HG02623 (cell line): ENCODE measurements at regions not wholly inside any gene's neighbourhood (a gene's known extent, or its start where the extent isn't known, plus 50 kb on each side); places are given as distances from the start of the nearest gene placed in this dataset.

Experiments used
- ATAC-seq: cut with Tn5 transposase; IDR thresholded peaks from one replicate; pipeline ENCODE4 v1.9.1; 2021; ENCODE audit warnings: moderate library complexity; ENCODE audit not compliant: unreplicated experiment

DNA sequence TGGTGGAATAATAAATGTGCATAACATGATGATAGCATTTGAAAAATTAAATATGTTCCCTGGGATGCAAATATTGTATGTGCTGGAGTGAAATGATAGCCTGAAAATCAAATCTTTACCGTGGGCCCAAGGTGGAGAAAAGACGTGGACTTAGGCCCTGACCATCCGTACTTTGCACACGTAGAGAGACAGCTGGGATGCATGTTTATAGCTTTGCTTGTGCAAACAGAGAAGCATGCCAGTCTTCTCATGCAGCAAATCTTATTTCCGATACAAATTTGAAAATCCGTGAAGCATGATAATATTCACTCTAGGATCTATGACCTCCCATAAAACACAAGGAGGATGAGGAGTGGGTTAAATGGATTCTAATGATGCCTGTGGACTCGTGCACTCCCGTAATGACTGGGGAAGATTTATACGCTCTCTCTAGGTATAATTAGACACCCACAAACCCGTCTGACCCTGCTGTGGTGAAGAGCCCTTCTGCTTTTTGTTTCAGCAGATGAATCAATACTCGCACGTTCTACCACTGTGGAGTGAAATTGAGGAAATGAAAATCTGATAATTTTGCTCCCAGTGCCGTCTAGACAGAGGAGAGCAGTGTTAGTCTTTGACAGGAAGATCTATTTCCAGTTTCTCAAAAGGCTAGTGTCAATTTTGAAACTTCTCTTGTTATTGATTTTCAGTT is 810.3 kb upstream of the SALL3 start:
- ATAC-seq: no peak

DNA sequence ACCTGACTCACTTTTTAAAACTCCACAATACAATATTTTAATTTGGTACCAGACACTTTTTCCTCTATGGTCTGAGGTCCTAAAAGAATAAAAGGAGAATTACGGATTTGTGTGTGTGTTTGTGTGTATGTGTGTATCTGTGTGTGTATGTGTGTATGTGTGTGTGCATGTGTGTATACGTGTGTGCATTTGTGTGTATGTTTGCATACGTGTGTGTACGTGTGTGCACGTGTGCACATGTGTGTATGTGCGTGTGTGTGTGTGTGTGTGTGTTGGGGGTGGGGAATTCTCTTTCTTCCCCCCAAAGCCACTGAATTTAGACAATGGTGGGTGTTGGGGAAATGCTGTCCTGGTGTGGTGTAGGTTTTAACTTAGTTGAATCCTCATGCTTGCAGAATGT is 807.7 kb upstream of the SALL3 start:
- ATAC-seq: no peak

DNA sequence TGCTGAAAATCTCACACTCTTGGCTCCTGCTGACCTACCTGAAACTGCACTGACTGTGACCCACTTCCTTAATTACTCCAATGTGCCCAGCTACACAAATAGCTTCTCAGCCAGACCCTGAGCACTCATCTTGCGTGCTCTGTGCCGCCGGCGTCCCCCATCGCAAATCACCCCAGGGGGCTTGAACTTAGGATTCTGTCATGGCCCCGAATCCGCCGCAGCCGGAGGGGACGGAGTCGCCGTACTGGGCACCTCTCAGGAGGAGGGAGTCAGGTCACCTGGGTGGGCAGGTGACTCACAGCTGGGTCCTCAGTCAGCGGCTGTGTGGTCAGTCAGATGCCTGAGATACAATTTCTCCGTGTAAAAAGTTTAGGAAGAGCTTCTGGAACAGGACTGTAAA is 804.9 kb upstream of the SALL3 start:
- no peak for ATAC-seq

DNA sequence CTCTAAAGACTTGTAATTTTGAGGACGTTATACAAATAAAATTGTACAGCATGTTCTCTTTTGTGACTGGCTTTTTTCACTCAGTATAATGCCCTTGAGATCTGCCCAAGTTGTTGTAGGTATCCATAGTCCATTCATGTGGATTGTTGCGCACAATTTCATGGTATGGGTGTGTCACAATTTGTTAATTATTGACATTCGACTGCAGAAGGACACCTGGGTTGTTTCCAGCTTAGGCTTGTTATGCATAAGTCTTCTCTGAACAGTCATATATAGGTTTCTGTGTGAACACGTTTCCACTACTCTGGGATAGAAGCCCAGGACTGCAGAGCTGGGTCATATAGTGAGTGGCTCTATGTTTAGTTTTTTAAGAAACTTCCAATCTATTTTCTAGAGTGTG is 800.8 kb upstream of the SALL3 start:
- ATAC-seq: no peak

DNA sequence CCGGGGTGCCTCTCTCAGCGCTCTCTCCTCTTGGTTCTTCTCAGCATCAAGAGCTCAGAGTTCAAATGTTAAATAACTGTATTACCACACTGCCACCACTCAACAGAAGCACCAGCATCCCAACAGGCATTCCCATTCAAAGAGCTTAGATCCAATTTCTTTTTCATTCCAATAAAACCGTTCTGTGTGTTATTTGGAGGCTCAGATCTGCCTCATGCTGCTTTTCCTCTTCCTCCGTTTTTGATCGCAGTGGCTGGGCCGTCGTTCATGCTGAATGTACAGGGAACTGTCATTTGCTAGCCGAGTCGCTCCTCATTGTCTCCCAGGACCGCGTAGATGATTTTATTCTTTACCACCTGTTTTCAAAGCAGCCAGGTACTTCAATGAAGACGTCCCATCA is 798.9 kb upstream of the SALL3 start:
- ATAC-seq: no peak

DNA sequence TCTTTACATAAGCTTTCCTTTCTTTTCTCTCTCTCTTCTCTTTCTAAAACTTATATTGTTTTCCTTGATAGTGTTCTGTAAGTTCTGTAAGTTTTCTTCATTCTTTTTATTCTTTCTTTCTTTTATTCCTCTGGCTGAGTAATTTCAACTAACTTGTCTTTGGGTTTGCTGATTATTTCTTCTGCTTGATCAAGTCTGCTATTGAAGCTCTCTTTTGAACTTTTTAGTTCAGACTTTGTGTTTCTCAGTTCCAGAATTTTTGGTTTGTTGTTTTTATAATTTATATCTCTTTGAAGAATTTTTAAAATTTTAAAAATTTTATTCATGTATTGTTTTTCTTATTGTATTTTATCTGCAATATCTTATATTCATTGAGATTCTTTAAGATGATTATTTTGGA is 795.8 kb upstream of the SALL3 start:
- no peak for ATAC-seq

DNA sequence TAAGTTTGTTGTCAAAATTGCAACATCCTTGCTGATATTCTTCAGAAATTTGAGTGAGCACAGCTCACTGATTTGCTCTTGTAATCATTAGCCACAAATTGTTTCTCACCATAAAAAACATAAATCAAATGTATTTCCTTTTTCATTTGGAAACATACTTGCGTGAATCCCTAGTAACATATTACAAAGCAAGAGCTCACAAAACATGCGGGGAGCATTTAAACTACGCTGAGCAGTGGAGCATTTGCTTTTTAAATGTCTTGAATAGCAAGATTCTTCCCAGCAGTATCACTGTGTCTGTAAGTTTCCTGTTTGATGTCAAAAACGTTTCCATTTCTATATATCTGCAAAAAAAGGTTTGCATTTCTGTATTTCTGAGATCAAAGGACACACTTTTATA is 788.3 kb upstream of the SALL3 start:
- no peak for ATAC-seq

DNA sequence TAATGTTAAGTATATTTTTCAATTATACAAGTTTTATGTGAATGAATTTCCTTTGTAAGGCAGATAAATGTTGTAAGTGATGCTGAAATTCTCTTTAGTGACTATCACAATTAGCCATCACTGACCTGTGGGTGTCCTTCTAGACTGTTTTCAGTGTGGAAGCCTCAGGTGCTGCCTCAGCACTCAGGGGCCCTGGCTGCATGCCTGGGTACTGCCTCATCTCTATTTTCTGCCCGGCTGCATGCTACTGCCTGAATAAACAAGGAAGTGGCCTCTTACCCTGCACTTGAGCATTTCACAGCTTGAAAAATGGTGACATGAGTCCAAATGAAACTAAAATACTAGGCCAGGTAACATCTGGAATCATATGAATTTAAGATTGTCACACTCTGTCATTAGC is 787.6 kb upstream of the SALL3 start:
- ATAC-seq: no peak

DNA sequence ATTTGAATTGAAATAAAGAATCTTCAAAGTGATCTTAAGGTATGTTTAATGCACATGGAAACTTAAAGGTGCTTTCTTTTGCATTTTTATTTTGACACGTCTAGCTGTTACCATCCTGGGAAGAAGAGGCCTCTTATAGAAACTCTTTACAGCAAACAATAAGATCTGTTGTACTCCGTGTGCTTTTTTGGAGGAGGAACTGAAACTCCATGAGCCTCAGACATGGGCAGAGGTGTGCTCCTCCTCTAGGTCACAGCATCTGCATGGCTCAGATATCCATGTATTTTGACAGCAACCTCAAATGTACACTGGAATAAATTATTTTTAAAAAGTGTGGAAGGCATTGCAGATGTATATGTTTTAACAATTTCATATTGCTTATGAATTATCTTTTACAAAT is 783.3 kb upstream of the SALL3 start:
- ATAC-seq: no peak

DNA sequence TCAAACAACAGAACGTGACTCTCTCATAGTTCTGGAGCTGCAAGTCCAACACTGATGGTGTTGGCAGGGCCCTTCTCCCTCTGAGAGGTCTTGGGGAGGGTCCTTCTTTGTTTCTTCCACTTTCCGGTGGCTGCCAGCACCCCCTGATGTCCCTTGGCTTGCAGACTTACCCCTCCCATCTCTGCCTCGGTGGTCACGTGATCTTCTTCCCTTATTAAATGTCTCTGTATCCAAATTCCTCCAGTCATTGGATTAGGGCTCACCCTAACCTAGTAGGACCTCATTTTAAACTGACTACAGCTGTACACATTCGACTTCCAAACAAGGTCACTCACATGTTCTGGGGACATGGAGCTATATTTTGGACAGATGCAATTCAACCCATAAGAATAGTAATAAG is 780.6 kb upstream of the SALL3 start:
- ATAC-seq: no peak

DNA sequence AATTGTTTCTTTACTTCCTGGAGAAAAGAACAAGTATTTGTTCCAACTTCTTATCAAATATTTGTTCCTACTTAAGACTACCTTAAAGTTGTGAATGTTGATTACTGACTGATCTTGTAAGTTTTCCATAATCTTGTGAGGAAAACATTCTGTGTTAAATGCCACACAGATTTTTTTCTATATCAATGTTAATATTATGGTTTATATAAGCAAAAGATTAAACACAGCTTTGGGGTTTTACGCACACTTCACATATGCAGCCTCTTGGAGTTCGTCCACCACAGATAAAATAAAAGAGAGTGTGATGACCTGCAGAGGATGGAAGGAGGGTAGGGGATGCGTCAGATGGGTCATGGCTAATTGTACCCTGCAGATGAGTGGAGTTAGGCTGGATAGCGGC is 780.0 kb upstream of the SALL3 start:
- ATAC-seq: no peak

DNA sequence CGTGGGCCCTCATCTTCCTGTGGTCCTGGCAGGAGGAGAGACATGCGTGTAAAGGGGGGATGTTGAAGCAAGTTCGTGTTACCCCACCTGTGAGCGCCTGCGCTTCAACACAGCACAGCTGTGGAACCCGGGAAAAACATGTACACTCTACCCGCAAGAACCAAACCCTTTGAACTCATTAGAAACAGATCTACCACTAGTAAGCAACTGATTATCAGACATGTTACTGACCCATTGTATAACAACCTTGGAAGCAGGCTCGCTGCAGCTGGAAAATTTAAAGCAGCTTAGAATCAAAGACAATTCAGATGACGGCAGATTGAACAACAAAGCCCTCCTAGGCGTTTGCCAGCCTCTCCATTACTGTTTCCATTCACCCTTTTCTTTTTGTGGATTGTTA is 771.7 kb upstream of the SALL3 start:
- ATAC-seq: no peak

DNA sequence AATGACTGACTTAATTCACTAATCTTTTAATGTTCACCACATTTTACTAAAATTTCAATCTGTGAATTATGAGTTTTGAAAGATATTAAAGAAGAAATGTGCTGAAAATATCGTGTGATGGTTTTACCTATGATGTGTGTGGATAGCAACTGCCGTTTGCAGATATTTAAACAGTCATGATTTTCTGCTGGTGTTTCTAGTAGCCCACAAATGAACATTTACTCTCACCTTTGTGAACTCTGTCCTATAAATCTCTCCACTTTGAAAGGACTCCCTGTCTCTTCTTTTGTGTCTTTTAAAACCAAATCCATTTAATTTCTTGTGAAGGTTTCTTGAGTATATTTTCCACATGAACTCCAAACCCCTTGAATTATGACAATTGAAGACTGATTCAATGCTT is 771.2 kb upstream of the SALL3 start:
- ATAC-seq: no peak

DNA sequence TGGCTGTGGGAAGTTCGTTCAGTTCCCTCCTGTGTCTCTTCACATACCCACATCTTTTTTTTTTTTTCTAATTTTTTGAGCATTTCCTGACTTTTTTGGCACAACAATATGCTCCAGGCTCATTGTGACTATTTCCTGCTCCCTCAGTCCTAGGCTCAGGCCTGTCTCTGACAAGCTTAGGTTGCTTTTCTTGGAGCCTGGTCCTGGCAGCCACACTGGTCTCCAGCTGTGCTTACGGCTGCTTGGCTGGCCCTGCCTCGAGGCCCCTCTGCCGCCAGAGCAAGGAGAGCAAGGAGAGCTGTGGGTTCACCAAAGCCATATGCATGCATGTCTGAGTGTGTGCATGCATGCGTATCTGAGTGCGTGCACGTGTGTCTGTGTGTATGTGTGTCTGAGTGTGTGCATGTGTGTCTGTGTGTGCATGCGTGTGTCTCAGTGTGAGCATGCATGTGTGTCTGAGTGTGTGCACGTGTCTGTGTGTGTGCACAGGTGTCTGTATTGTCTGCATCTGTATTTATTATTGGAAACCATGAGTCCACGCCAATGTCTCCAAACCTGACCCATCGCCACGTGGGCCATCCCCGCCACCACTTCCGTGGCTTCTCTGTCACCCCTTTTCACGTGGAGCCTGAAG is 766.1 kb upstream of the SALL3 start:
- ATAC-seq: no peak

DNA sequence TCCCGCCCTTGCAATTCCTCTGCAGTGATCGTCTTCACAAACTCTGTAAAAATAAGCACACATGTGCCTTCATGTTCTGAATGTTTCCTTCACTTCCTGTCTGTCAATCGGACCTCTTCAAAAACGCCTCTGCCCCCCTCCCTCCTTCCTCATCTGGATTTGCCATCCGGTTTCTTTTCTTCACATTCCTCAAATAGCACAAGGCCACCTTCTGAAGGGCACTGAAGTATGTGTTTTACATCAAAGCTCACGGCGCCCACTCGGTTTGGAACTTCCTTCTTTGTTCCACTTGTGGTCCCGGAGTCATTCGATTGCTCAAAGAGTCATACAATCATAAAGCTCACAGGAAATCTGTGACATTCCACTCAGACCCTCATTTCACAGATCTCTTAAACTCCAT is 758.1 kb upstream of the SALL3 start:
- ATAC-seq: no peak

DNA sequence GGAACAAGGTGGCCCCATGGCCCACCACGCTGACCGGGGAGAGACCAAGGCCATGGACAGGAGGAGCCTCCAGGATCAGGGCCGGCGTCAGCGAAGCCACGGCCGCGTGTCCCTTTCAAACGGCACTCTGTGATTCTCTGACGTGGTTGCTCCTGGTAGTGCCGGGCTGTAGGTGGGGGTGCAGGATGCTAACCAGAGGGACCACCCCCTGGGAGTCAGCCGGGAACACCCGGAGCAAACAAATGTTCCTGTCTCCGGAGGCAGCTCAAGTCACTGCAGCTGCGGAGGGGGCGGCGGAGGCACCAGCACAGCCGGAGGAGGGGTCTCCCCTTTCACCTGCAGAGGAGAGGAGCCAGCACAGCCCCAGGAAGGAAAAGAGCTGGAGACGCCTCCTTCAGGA is 750.6 kb upstream of the SALL3 start:
- no peak for ATAC-seq

DNA sequence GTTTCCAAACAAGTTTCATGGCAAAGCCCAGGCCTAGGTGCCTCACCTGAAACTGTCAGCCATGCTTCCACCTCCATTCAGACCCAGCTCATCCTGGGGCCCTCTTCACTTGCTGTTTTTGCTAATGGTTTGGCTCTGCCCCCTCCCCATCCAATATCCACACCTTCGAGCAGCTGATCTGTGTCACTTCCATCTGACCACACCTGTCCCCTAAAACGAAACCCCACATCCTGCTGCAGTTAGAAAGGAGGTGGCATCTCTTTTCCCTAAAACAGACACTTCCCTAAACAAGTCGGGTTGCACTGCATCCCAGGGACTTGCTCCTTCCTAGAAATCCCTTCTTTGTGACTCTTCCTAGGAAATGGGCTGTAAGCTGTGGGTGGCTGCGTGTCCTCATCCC is 748.7 kb upstream of the SALL3 start:
- ATAC-seq: no peak

DNA sequence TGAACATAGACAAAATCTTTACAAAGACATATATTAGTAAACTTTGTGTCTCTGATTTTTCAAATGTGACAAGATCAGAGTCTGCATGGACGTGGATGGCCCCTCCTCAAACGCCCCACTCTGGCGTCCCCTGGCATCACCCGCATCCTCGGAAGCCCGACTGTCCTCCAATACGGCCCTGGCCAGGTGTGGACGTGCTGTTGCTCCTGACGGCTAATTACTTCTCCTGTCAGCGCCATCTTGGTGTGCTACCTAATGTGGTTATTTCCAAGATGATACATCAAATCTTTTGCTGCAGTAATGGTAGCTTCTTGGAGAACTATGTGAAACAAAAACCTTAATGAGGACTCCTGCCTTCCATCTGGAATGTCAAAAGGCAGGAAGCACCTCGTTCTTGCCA is 747.4 kb upstream of the SALL3 start:
- no peak for ATAC-seq

DNA sequence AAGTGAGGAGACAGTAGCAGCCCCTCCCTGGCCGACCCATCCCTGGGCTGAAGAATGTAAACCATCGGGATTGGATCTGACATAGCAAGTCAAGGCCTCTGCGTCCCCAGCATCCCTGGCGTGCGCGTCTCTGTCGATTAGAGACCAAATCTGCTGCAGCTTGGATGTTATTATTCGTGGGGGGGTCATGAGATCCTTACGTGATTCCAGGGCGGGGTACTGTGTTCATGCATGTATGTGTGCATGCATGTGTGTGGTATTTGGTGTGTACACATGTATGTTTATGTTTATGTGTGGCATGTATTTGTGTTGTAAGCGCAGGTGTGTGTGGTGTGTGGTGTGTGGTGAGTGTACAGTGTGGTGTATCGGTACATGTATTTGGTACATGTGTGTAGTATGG is 741.8 kb upstream of the SALL3 start:
- no peak for ATAC-seq

DNA sequence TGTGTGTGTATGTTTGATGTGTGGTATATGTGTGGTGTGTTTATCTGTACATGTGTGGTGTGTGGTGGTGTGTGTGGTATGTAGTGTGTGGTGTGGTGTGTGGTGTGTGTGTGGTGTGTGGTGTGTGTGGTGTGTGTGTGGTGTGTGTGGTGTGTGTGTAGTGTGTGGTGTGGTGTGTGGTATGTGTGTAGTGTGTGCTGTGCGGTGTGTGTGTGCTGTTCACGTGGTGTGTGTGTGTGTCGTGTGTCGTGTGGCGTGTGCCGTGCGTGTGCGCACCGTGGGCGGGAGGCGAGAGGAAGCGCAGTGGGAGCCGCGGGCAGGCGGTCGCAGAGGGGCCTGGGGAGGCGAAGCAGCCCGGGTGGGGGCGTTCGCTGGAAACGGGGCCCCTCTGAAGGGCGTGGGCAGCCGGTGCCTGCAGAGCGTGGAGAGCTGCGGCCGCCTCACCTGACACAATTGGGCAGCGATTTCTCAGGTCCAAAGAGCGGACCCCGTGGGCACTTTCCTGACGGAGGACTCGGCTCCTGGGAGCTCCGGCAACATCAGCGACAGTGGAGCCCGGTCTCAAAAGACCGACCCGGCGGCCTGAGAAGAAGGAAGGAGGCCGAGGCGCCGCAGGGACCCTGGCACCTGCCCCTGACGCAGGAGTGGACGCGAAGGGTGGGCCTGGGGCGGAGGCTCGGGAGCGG is 741.1 kb upstream of the SALL3 start:
- no peak for ATAC-seq

DNA sequence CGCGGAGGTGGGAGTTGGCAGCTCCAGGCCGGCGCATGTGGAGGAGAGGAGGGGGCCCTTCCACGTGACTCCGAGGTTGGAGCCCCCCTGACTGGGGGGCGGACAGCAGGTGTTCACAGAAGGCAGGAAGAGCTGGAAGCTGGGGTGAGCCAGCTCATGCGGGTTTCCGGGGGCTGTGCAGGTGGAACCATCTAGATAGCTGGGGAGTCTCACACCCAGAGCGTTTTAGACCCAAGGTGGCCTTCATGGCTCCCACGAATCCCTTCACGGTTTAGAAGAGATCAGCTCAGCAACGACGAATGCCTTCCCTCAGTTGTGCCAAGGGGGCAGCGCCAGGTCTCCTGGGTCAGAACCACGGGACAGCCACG is 740.5 kb upstream of the SALL3 start:
- ATAC-seq: no peak

DNA sequence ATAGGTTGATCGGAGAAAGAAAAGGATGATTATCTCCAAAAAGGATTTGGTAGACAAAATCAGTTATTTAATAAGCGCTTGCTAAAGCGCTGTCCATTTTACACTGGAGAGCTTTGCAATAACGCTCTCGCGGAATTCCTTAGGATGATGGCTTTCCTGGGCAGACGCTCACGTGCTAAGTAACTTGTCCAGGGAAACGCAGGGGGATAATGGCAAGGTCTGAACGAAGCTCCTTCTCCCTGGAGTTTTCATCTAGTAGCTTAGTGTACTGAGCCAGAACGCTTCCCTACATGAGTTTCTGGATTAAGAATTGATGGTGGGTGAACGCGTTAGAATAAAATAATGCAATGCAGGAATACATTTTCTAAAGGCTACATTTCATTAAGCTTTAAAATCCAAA is 739.5 kb upstream of the SALL3 start:
- ATAC-seq: no peak
